HG03378 (cell line): ENCODE measurements at regions not wholly inside any gene's neighbourhood (a gene's known extent, or its start where the extent isn't known, plus 50 kb on each side); places are given as distances from the start of the nearest gene placed in this dataset.

Experiments used
- ATAC-seq: cut with Tn5 transposase; IDR thresholded peaks from one replicate; pipeline ENCODE4 v1.9.1; 2021; ENCODE audit warnings: mild to moderate bottlenecking, moderate library complexity; ENCODE audit not compliant: unreplicated experiment

- ATAC-seq: peak; percentile 19
Observed at GRCh38 chr6:138691595-138692057, 81.9 kb upstream of the CCDC28A start.

GRCh38 chr6:138692058-138692977 is 81.3 kb upstream of the CCDC28A start:
- peak; percentile 42 for ATAC-seq

GRCh38 chr6:138692978-138693909 is 80.3 kb upstream of the CCDC28A start:
- peak; percentile 22 for ATAC-seq

GRCh38 chr6:138695193-138695592 is 78.4 kb upstream of the CCDC28A start:
- no peak for ATAC-seq

- ATAC-seq: no peak
Observed at GRCh38 chr6:138714493-138714892, 59.1 kb upstream of the CCDC28A start.

- ATAC-seq: no peak
Observed at GRCh38 chr6:138716013-138716412, 57.6 kb upstream of the CCDC28A start.

- no peak for ATAC-seq
Observed at GRCh38 chr6:138716971-138717665, 56.5 kb upstream of the CCDC28A start.

GRCh38 chr6:138719011-138719635 is 54.4 kb upstream of the CCDC28A start:
- ATAC-seq: no peak

GRCh38 chr6:138719744-138720143 is 53.8 kb upstream of the CCDC28A start:
- no peak for ATAC-seq

GRCh38 chr6:138722425-138723371 is 50.9 kb upstream of the CCDC28A start:
- ATAC-seq: no peak
